CD4-positive, alpha-beta T cell treated with Interleukin-6 for 4 hours (primary cell): ENCODE measurements at regions not wholly inside any gene's neighbourhood (a gene's known extent, or its start where the extent isn't known, plus 50 kb on each side); places are given as distances from the start of the nearest gene placed in this dataset.
"Not testable (repeated sequence)": the region's sequence is repeated elsewhere in the genome, so short reads cannot be mapped to it uniquely, and the experiment has no call there.

ENCODE experiments used
- DNase-seq: peaks from one replicate; pipeline ENCODE4 v3.0.0-alpha.2; 2020; ENCODE audit warnings: mixed read lengths

DNA sequence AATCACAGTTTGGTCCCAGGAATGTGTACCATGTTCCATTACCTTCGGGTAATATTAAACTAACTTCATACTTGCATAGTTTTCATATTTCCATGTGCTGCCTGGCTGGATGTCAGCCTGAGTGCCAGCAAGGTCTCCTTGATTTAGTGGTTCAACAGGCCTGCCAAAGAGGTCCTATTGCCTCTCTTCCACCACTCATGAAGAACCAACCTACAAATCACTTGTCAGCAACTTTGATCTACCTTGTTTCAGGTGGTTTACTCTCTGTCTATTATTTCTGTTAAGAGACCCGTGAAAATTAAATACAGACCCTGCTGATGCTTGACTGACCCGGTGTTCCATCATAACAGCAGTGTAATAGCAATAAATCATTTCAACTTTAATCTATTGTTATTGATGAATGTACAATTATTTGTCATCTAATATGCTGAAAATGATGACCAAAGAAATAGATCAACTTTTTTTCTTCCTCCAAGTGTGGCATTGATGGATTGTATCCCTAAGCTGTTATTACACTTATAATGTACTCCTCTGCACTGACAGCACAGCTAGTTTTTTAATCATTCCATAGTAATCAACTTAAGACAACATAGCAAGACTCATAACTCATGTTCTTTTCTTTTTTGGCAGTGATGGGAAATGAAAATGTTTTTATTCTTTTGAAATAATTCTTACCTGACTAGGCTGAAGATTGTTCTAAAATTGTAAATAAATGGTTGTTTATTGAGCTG, 1220.2 kb upstream of the ACVR2A start:
- no peak for DNase-seq

GRCh38 chr2:146623771-146624170, 1221.1 kb upstream of the ACVR2A start:
- DNase-seq, result no peak

GRCh38 chr2:146621656-146622055, 1223.2 kb upstream of the ACVR2A start:
- no peak for DNase-seq

DNA sequence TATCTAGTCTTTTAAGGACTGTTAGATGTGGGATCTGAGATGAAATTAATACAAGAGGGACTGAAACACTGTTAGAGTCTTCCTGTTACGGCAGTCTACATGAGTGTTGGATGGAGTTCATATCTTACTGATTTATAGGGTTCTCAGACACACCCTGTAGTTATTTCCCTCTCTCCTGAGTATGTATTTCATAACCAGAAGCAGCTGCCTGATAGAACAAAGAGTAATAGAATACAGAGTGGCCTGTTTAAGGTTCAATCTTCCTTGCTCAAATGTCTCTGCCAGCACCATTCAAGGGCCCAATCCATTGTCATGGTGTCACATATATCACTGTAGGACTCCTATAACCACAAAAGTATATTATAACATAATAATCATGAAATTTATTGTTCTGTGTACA, 1229.1 kb upstream of the ACVR2A start:
- no peak for DNase-seq

- no peak for DNase-seq
These were observed 1236.3 kb upstream of the ACVR2A start for GRCh38 chr2:146608490-146608889.

GRCh38 chr2:146604521-146604920, 1240.3 kb upstream of the ACVR2A start:
- no peak for DNase-seq

DNA sequence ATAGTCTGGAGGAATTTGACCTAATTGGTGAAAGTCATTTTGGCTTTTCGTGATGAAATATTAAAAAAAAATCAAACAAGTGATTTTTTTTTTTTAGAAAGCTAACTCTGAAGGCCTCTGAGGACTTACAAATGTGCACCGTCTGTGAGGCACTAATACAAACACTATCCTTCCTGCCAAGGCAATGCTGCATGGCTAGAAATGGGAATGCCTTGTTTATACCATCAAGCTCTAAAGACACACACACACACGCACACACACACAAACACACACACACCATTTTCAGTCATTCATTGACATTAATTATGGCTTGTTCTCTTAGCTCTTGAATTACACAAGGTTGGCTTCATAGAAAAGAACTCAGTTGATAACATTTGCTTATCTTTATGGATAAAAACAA, 1242.0 kb upstream of the ACVR2A start:
- no peak for DNase-seq

GRCh38 chr2:146602383-146602782, 1242.4 kb upstream of the ACVR2A start:
- no peak for DNase-seq

- no peak for DNase-seq
These were observed 1246.0 kb upstream of the ACVR2A start for GRCh38 chr2:146598791-146599190.

DNA sequence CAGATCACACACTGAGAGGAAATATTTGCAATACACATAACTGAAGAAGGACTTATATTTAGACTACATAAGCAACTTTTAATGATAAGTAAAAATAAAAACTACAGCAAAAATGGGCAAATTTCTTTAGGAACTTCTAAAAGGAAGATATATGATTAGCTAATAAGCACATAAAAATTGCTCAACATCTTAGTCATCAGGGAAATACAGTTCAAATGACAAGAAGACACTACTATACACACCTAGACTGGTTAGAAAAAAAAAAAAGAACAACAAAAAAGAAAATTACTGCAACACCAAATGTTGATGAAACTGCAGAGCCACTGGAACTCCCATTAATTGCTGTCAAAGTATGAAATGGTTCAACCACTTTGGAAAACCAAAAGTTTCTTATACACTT, 1247.5 kb upstream of the ACVR2A start:
- no peak for DNase-seq

- DNase-seq, result no peak
These were observed 1252.9 kb upstream of the ACVR2A start for GRCh38 chr2:146591908-146592307.

GRCh38 chr2:146587291-146587713, 1257.5 kb upstream of the ACVR2A start:
- DNase-seq, result no peak

GRCh38 chr2:146584316-146584715, 1260.5 kb upstream of the ACVR2A start:
- no peak for DNase-seq

DNA sequence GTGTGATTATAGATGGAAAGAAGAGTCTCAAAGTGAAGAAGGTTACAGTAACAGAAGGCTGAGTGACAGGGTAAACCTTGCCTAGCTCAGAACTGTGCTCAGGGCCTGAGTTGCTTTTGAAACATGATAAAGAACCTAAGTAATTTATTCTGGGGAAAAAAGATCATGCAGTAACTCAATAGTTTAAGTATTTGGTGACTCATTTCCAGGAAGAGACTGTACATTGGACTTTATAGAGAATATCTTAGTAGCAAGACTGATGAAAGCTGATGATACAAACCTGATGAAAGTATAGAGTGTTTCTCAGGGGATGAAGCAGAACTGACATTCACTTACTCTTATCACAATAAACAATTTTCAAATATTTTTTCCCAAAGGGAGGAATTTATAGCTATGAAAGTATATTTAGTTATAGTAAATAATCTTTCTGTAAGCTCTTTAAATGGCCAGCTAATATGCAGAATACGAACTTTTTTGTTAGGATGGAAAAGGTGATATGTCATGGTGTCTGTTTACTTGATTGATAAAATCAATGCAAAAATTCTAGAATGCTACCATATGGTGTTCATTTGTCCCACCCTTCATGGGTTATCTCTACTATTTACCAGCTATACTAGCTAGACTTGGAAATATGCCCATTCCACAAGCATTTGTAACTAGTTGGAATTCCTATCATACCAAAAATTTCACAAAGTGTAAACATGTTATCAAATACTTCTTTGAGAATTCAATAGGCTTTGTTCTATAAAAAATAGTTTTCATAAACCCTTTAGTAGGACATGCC, 1265.5 kb upstream of the ACVR2A start:
- no peak for DNase-seq

DNA sequence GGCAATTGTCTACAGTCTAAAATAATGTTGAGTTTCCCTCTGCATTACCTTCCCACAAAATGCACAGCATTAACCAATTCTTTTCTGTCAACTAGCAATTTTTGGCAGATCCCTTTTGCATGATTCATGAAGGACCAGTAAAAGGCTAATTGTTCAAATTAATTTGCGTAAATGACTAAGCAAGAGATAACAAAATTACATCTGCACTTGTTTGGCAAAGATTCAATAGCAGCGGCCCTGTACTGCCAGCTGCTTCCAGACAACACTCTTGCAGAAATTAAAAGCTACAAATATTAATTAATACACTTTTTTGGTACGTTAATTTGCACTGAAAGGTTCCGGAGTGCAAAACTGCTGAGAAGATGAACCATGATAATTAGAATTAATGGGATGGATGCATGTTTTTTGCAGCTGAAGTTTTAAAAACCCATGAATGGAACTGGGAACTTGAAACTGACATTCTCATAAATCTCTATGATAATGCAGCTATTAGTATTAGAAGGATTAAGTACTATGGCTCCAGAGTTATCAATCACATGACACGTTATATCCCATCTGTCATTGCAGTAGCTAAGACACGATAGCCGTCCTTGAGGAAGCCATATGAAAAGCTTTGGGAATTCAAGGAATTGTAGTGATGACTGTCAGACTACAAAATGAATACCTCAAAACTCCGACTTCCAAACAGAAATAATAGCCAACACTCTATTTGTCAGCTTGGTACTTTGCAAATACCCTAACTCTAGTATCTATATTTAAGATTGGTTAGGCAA, 1268.3 kb upstream of the ACVR2A start:
- no peak for DNase-seq

DNA sequence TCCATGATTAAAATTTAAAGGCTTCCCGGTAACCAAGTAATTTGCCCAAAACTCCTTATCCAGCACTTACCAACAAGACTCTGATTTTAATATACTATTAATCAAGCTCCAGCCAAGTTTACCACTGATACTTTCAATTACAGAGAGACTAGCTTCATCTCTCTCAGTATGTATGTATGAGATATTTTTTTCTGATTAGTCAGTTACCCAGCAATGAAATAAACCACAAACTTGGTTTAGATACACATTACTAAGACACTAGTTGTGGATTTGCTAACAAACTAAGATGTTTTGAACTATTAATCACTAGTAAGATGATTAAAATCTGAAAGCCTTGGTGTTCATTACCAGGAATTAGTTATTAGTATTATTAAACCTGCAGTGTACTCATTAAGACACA, 1272.2 kb upstream of the ACVR2A start:
- DNase-seq, result no peak

DNA sequence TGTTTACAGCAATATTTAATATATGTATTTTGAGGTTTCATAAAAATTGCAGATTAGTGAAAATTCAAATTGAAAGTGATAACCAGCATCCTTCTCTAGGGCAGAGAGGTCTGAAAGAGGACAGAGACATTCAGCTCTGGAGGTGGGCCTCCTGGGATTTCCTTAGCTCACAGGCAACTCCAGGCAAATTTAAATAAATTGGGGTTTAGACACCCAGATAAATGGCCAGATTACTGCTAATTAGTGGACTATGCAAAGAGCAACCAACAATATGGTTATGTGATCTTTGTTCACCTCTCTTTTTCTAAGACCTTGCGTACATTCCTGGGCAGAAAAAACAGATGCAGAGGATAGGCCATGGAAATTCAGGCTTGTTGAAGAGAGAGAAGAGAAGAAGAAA, 1282.8 kb upstream of the ACVR2A start:
- no peak for DNase-seq

DNA sequence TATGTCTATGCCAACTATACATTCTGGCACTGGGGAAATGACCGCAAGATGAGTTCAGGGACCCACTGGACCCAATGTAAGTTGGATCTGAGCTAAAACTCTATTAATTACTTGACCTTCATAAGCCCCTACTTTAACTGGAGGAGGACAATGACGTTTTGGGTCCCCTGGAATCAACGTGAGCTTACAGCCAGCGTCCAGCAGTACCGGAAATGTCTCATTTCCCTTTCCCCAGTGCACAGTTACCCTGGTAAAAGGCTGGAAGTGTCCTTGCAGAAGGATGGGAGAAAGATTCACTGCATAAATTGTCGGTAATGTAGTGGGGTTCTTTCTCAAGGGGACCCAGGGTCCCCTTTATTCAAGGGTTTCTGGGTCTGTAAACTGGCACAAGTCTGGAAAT, 1297.6 kb upstream of the ACVR2A start:
- no peak for DNase-seq

GRCh38 chr2:146544701-146545100, 1300.1 kb upstream of the ACVR2A start:
- no peak for DNase-seq

GRCh38 chr2:146541896-146542295, 1302.9 kb upstream of the ACVR2A start:
- no peak for DNase-seq

DNA sequence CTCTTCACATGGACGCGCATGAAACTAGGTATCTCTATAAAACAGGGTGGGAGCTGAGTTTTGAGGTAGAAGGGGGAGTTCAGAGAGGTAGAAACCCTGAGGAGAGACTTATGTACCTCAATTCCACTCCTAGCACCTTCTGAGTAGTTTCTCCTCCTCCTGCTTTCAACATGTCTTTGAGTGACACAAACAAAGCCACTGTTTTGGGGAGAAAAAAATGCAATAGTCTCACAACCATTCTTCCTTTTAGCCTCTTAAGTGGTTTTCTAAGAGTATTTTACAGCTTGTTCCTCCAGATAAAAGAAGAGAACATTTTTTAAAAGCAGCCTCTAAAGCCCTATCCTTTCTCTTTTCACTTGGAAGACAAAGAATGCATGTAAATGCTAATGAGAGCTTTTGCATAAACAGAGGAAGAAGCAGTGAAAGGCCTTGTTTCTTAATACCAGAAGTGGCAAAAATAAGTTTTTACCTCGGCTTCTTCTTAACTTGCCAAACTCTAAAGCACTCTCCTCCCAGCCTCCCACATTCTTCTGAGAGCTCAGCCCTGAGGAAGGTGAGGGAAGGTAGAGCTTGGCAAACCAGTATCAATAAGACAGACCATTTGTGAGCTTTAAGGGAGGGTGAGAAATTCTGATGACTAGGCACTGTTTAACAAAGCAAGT, 1304.4 kb upstream of the ACVR2A start:
- no peak for DNase-seq

- not testable (repeated sequence) for DNase-seq
These were observed 1305.1 kb upstream of the ACVR2A start for GRCh38 chr2:146539739-146540138.

- DNase-seq, result no peak
These were observed 1307.4 kb upstream of the ACVR2A start for GRCh38 chr2:146537477-146537876.
